Activated B cell treated with CpG ODN at 0.5 μM for 24 hours (primary cell): ENCODE measurements at regions not wholly inside any gene's neighbourhood (a gene's known extent, or its start where the extent isn't known, plus 50 kb on each side); places are given as distances from the start of the nearest gene placed in this dataset.

ENCODE experiments used
- ATAC-seq: fragments of 200-7000 bp; cut with Tn5 transposase; one replicate; pipeline ENCODE4 v1.10.0; 2021; ENCODE audit warnings: low read depth, mild to moderate bottlenecking, moderate library complexity
- CTCF ChIA-PET: fragments of 350-600 bp; sonication (Branson Sonifier 250); formaldehyde crosslinking; loops from one replicate; lab custom pipeline; 2021; ENCODE audit warnings: antibody characterized with exemption; lab: Charles Lee
- POLR2A ChIA-PET: fragments of 350-600 bp; sonication (Branson Sonifier 250); formaldehyde crosslinking; loops from one replicate; lab custom pipeline; 2021; ENCODE audit warnings: antibody characterized with exemption; lab: Charles Lee
- DNase-seq: peaks from one replicate; pipeline ENCODE4 v3.0.0; 2022
- H3K27ac Mint-ChIP-seq: one replicate; pipeline ENCODE4 v1.8.0; 2020; ENCODE audit warnings: mixed read lengths
- H3K27me3 Mint-ChIP-seq: one replicate; pipeline ENCODE4 v1.8.0; 2021; ENCODE audit warnings: mixed read lengths
- H3K36me3 Mint-ChIP-seq: one replicate; pipeline ENCODE4 v1.8.0; 2021; ENCODE audit warnings: low read depth, mixed read lengths
- H3K4me1 Mint-ChIP-seq: one replicate; pipeline ENCODE4 v1.8.0; 2021; ENCODE audit warnings: mixed read lengths
- H3K4me3 Mint-ChIP-seq: one replicate; pipeline ENCODE4 v1.8.0; 2020; ENCODE audit warnings: mild to moderate bottlenecking, mixed read lengths
- H3K9me3 Mint-ChIP-seq: one replicate; pipeline ENCODE4 v1.8.0; 2020; ENCODE audit warnings: mixed read lengths
- CTCF ChIP-seq: fragments of 200-600 bp; IDR thresholded peaks from one replicate; pipeline ENCODE4 v1.8.0; 2022; ENCODE audit warnings: antibody characterized with exemption, mild to moderate bottlenecking
- intact Hi-C: fragments of 100-400 bp; cut with micrococcal nuclease; formaldehyde crosslinking; loops from one replicate; pipeline ENCODE4 v1.15.1; 2024

GRCh38 chr1:36656838-36657237, 174.1 kb upstream of the CSF3R start:
- Mint-ChIP-seq H3K9me3 (no peaks in the 10 kb centered on the region), H3K36me3 (no peaks in the 10 kb centered on the region), H3K4me1 (no peaks in the 10 kb centered on the region), H3K27me3 (peaks cover 30% of the 10 kb centered on the region), H3K4me3 (no peak overlapping the region), H3K27ac (no peak overlapping the region)
- no peak for ATAC-seq
- no peak for DNase-seq
- no peak for TF ChIP-seq CTCF
- intact Hi-C loops, result no loop called here
- ChIA-PET POLR2A (no interaction called here), CTCF (no interaction called here)

- Mint-ChIP-seq H3K27ac (no peak overlapping the region), H3K9me3 (no peaks in the 10 kb centered on the region), H3K4me3 (no peak overlapping the region), H3K36me3 (no peaks in the 10 kb centered on the region), H3K27me3 (peaks cover 33% of the 10 kb centered on the region), H3K4me1 (no peaks in the 10 kb centered on the region)
- ChIA-PET POLR2A (no interaction called here), CTCF (no interaction called here)
- DNase-seq, result no peak
- TF ChIP-seq CTCF, result no peak
- intact Hi-C loops, result no loop called here
- ATAC-seq, result no peak
Observed at GRCh38 chr1:36656271-36656670, 173.6 kb upstream of the CSF3R start.

- Mint-ChIP-seq H3K27ac (no peak overlapping the region), H3K4me1 (no peaks in the 10 kb centered on the region), H3K4me3 (no peak overlapping the region), H3K36me3 (no peaks in the 10 kb centered on the region), H3K9me3 (no peaks in the 10 kb centered on the region), H3K27me3 (peaks cover 38% of the 10 kb centered on the region)
- no peak for ATAC-seq
- ChIA-PET POLR2A (no interaction called here), CTCF (no interaction called here)
- DNase-seq, result no peak
- no peak for TF ChIP-seq CTCF
- intact Hi-C loops, result no loop called here
Observed at GRCh38 chr1:36654586-36654985, 171.9 kb upstream of the CSF3R start.

GRCh38 chr1:36653850-36654249, 171.1 kb upstream of the CSF3R start:
- no peak for TF ChIP-seq CTCF
- Mint-ChIP-seq H3K4me3 (no peak overlapping the region), H3K36me3 (no peaks in the 10 kb centered on the region), H3K9me3 (no peaks in the 10 kb centered on the region), H3K27ac (no peak overlapping the region), H3K27me3 (peaks cover 36% of the 10 kb centered on the region), H3K4me1 (no peaks in the 10 kb centered on the region)
- POLR2A ChIA-PET, result no interaction called here
- DNase-seq (no peak), ATAC-seq (no peak)
- intact Hi-C loops, result no loop called here
- CTCF ChIA-PET, result no interaction called here

- no peak overlapping the region for H3K27ac Mint-ChIP-seq
- POLR2A ChIA-PET, result no interaction called here
- no peaks in the 10 kb centered on the region for H3K9me3 Mint-ChIP-seq
- no peaks in the 10 kb centered on the region for H3K4me1 Mint-ChIP-seq
- no peak overlapping the region for H3K4me3 Mint-ChIP-seq
- CTCF ChIA-PET, result no interaction called here
- no peak for TF ChIP-seq CTCF
- no peak for DNase-seq
- no peak for ATAC-seq
- H3K27me3 Mint-ChIP-seq, result peaks cover 47% of the 10 kb centered on the region
- no peaks in the 10 kb centered on the region for H3K36me3 Mint-ChIP-seq
- intact Hi-C loops, result no loop called here
Observed at GRCh38 chr1:36652586-36652985, 169.9 kb upstream of the CSF3R start.
